HepG2 (cell line): ENCODE measurements at regions not wholly inside any gene's neighbourhood (a gene's known extent, or its start where the extent isn't known, plus 50 kb on each side); places are given as distances from the start of the nearest gene placed in this dataset.

ENCODE experiments used
- ATAC-seq: fragments of 200-7000 bp; cut with Tn5 transposase; 3 replicates; pipeline ENCODE4 v1.9.1; 2020; ENCODE audit warnings: mild to moderate bottlenecking, moderate library complexity
- BruUV-seq: library from RNA; stranded (reverse); fragments of 400-500 nt; replicated peaks from 2 replicates; lab custom pipeline; 2021; lab: Mats Ljungman, UMichigan
- CTCF ChIA-PET: fragments of 300-600 bp; formaldehyde crosslinking; extraction: SDS; loops from one replicate; lab custom pipeline; 2021; ENCODE audit warnings: low total read pairs, inconsistent platforms, low intra/inter-chr PET ratio; lab: Yijun Ruan, JAX
- POLR2A ChIA-PET: fragments of 350-600 bp; sonication (Branson Sonifier 250); formaldehyde crosslinking; loops from one replicate; lab custom pipeline; 2020; ENCODE audit warnings: antibody characterized with exemption, inconsistent platforms; lab: Yijun Ruan, JAX
- DNase-seq: peaks from one replicate; pipeline ENCODE4 v3.0.0-alpha.2; 2015; ENCODE audit warnings: low spot score
- FAIRE-seq: peaks from 3 replicates; lab custom pipeline; 2011; peaks lifted over from hg19 to GRCh38; lab: Jason Lieb, UNC
- H2AFZ ChIP-seq: one replicate; pipeline ENCODE4 v1.6.1; 2011; ENCODE audit warnings: low read length, inconsistent platforms
- H3K27ac ChIP-seq: fragments of 300-600 bp; 3 replicates; pipeline ENCODE4 v1.8.0; 2011; ENCODE audit warnings: mixed run types, mild to moderate bottlenecking, mixed read lengths, low read length, inconsistent platforms; ENCODE audit not compliant: insufficient read depth; ENCODE audit errors: extremely low read length
- H3K27me3 ChIP-seq, 2 experiments: fragments of 200-600 bp in 1 of 2; 2 replicates in 1 of 2; 3 replicates in 1 of 2; pipeline versions ENCODE4 v1.6.0 to v1.8.0; 2011; ENCODE audit warnings: low read length in 2 of 2, mild to moderate bottlenecking in 2 of 2, moderate library complexity in 2 of 2, inconsistent platforms in 1 of 2; ENCODE audit not compliant: insufficient read depth in 2 of 2, control insufficient read depth in 1 of 2
- H3K36me3 ChIP-seq, 2 experiments: fragments of 200-600 bp in 1 of 2; replicated peaks in 1 of 2; 2 replicates in 1 of 2; 3 replicates in 1 of 2; pipeline versions ENCODE4 v1.5.1 to v1.8.0; 2011; ENCODE audit warnings: low read length in 2 of 2, inconsistent platforms in 1 of 2; ENCODE audit not compliant: insufficient read depth in 2 of 2, control insufficient read depth in 1 of 2
- H3K4me1 ChIP-seq: 2 replicates; pipeline ENCODE4 v1.5.1; 2012; ENCODE audit warnings: low read length, inconsistent platforms; ENCODE audit not compliant: insufficient read depth
- H3K4me2 ChIP-seq: 2 replicates; pipeline ENCODE4 v1.6.0; 2011; ENCODE audit warnings: low read depth, low read length, inconsistent platforms
- H3K4me3 ChIP-seq, 3 experiments: fragments of 200-600 bp in 1 of 3; sonication (generic), shearing (Covaris generic) in 1 of 3; replicated peaks in 1 of 3; 2 replicates each; pipeline ENCODE4 v1.5.1; 2011 to 2016; ENCODE audit warnings: low read length in 3 of 3, inconsistent platforms in 2 of 3, low read depth in 2 of 3, mild to moderate bottlenecking in 2 of 3, control low read depth in 1 of 3, mixed read lengths in 1 of 3; ENCODE audit not compliant: insufficient read depth in 1 of 3
- H3K79me2 ChIP-seq: one replicate; pipeline ENCODE4 v1.6.1; 2011; ENCODE audit warnings: low read length, inconsistent platforms; ENCODE audit not compliant: insufficient read depth
- H3K9ac ChIP-seq: 2 replicates; pipeline ENCODE4 v1.6.0; 2011; ENCODE audit warnings: mild to moderate bottlenecking, low read depth, low read length, inconsistent platforms; ENCODE audit not compliant: insufficient read depth
- H3K9me3 ChIP-seq: 2 replicates; pipeline ENCODE4 v1.5.1; 2012; ENCODE audit warnings: mild to moderate bottlenecking, low read length
- H4K20me1 ChIP-seq: 2 replicates; pipeline ENCODE4 v1.6.0; 2011; ENCODE audit warnings: inconsistent platforms, mild to moderate bottlenecking, low read length, moderate library complexity; ENCODE audit not compliant: insufficient read depth
- ARID3A ChIP-seq: IDR thresholded peaks from 2 replicates; pipeline ENCODE4 v1.6.1; 2012; ENCODE audit warnings: low read depth, low read length, improper control_type of control experiment
- CREBL2 ChIP-seq: sonication (generic); formaldehyde crosslinking; IDR thresholded peaks from 2 replicates; pipeline ENCODE4 v1.8.1; 2023; ENCODE audit warnings: missing genetic modification reagents, mild to moderate bottlenecking, borderline replicate concordance
- FUBP1 ChIP-seq: sonication (generic); formaldehyde crosslinking; IDR thresholded peaks from 2 replicates; pipeline ENCODE4 v1.5.1; 2020; ENCODE audit warnings: missing genetic modification reagents, mild to moderate bottlenecking, borderline replicate concordance
- GABPB1 ChIP-seq: IDR thresholded peaks from 2 replicates; pipeline ENCODE4 v1.6.1; 2016; ENCODE audit warnings: mild to moderate bottlenecking, missing genetic modification reagents, moderate library complexity, missing compliant biosample characterization
- HCFC1 ChIP-seq: fragments of 150-350 bp; IDR thresholded peaks from 2 replicates; pipeline ENCODE4 v1.6.1; 2014; ENCODE audit warnings: low read depth, low read length
- HINFP ChIP-seq: sonication (generic); formaldehyde crosslinking; IDR thresholded peaks from 2 replicates; pipeline ENCODE4 v1.4.0; 2020; ENCODE audit warnings: low read depth, mild to moderate bottlenecking, missing genetic modification reagents
- HOXA3 ChIP-seq: sonication (generic); formaldehyde crosslinking; IDR thresholded peaks from 2 replicates; pipeline ENCODE4 v1.5.0; 2020; ENCODE audit warnings: missing genetic modification reagents
- MED1 ChIP-seq: sonication (generic); formaldehyde crosslinking; IDR thresholded peaks from 2 replicates; pipeline ENCODE4 v1.4.0; 2020; ENCODE audit warnings: missing genetic modification reagents
- NKX3-1 ChIP-seq: sonication (generic); formaldehyde crosslinking; IDR thresholded peaks from 2 replicates; pipeline ENCODE4 v1.5.0; 2020; ENCODE audit warnings: missing genetic modification reagents
- PRMT3 ChIP-seq: sonication (generic); formaldehyde crosslinking; IDR thresholded peaks from 2 replicates; pipeline ENCODE4 v1.8.1; 2022; ENCODE audit warnings: low read depth, mild to moderate bottlenecking, moderate library complexity, missing genetic modification reagents, borderline replicate concordance
- PTBP1 ChIP-seq: fragments of 200-400 bp; formaldehyde crosslinking; IDR thresholded peaks from 2 replicates; pipeline ENCODE4 v1.6.1; 2018; ENCODE audit warnings: low read length, low read depth; ENCODE audit not compliant: poor library complexity, severe bottlenecking
- SAFB2 ChIP-seq: sonication (generic); formaldehyde crosslinking; IDR thresholded peaks from 2 replicates; pipeline ENCODE4 v1.5.1; 2020; ENCODE audit warnings: missing genetic modification reagents, low read depth, mild to moderate bottlenecking, borderline replicate concordance
- SIX4 ChIP-seq: sonication (generic); formaldehyde crosslinking; IDR thresholded peaks from 2 replicates; pipeline ENCODE4 v1.4.0; 2020; ENCODE audit warnings: missing genetic modification reagents
- SMAD1 ChIP-seq: sonication (generic); formaldehyde crosslinking; IDR thresholded peaks from 2 replicates; pipeline ENCODE4 v1.4.0; 2020; ENCODE audit warnings: missing genetic modification reagents, low read depth, mild to moderate bottlenecking, borderline replicate concordance
- SSRP1 ChIP-seq: IDR thresholded peaks from 2 replicates; pipeline ENCODE4 v1.6.1; 2016; ENCODE audit warnings: control low read depth
- ZNF234 ChIP-seq: sonication (generic); formaldehyde crosslinking; conservative IDR thresholded peaks from 2 replicates; pipeline ENCODE4 v1.5.1; 2020; ENCODE audit warnings: mild to moderate bottlenecking, missing genetic modification reagents
- ZNF30 ChIP-seq: sonication (generic); formaldehyde crosslinking; IDR thresholded peaks from 2 replicates; pipeline ENCODE4 v1.5.0; 2020; ENCODE audit warnings: mild to moderate bottlenecking, missing genetic modification reagents
- ZNF7 ChIP-seq: IDR thresholded peaks from 2 replicates; pipeline ENCODE4 v1.6.1; 2016; ENCODE audit warnings: missing biosample characterization, missing genetic modification reagents
- ZNF709 ChIP-seq: sonication (generic); formaldehyde crosslinking; IDR thresholded peaks from 2 replicates; pipeline ENCODE4 v1.5.0; 2020; ENCODE audit warnings: mild to moderate bottlenecking, missing genetic modification reagents
- ZNF761 ChIP-seq: sonication (generic); formaldehyde crosslinking; conservative IDR thresholded peaks from 2 replicates; pipeline ENCODE4 v1.4.0; 2020; ENCODE audit warnings: mild to moderate bottlenecking, missing genetic modification reagents
- WGBS: methylation state at CpG from one replicate; pipeline ENCODE4 v1.1.6; 2017; ENCODE audit warnings: low lambda C conversion rate; 5-methylcytosine and 5-hydroxymethylcytosine counted together
- in situ Hi-C: cut with HindIII; loops from 2 replicates; pipeline ENCODE4 v1.10.0; 2017; ENCODE audit warnings: low pct_unique_long_range_greater_than_20kb; ENCODE audit not compliant: extremely low pct_ligation_motif_present
- intact Hi-C: fragments of 100-400 bp; cut with micrococcal nuclease; formaldehyde crosslinking; loops from one replicate; pipeline ENCODE4 v1.10.0; 2022; ENCODE audit not compliant: unreplicated experiment

- ChIA-PET POLR2A (no interaction called here), CTCF (no interaction called here)
- H3K79me2 ChIP-seq: no peaks in the 10 kb centered on the region
- H3K9me3 ChIP-seq: no peaks in the 10 kb centered on the region
- no peak for FAIRE-seq
- no peak overlapping the region for H3K4me2 ChIP-seq
- no peaks in the 10 kb centered on the region for H3K36me3 ChIP-seq
- WGBS: 0% methylated on average over 5 of the region's 5 CpGs
- no peak overlapping the region for H3K4me3 ChIP-seq
- no peak for ATAC-seq
- intact Hi-C loops: no loop called here
- no peaks in the 10 kb centered on the region for H4K20me1 ChIP-seq
- no peaks in the 10 kb centered on the region for H3K4me1 ChIP-seq
- in situ Hi-C loops: no loop called here
- BruUV-seq: no TSS peak
- H3K27me3 ChIP-seq: no peaks in the 10 kb centered on the region
- no peak overlapping the region for H3K27ac ChIP-seq
- TF ChIP-seq HINFP (no peak), PTBP1 (no peak), ZNF761 (no peak), MED1 (CRISPR knock-in tag) (no peak), SAFB2 (no peak), PRMT3 (CRISPR knock-in tag) (no peak), GABPB1 (CRISPR knock-in tag) (no peak), NKX3-1 (no peak), HOXA3 (CRISPR knock-in tag) (no peak), ZNF234 (no peak), ZNF30 (CRISPR knock-in tag) (no peak), SMAD1 (CRISPR knock-in tag) (no peak), FUBP1 (CRISPR knock-in tag) (no peak), ZNF7 (no peak), ZNF709 (CRISPR knock-in tag) (no peak), HCFC1 (no peak), ARID3A (no peak), CREBL2 (CRISPR knock-in tag) (no peak), SIX4 (CRISPR knock-in tag) (no peak), SSRP1 (CRISPR knock-in tag) (no peak)
- no peak overlapping the region for H2AFZ ChIP-seq
- DNase-seq: no peak
- no peak overlapping the region for H3K9ac ChIP-seq
Observed at GRCh38 chr7:69419934-69420333, 178.3 kb upstream of the AUTS2 start.
